ENCODE measurements at regions not wholly inside any gene's neighbourhood (a gene's known extent, or its start where the extent isn't known, plus 50 kb on each side); places are given as distances from the start of the nearest gene placed in this dataset.

DNA sequence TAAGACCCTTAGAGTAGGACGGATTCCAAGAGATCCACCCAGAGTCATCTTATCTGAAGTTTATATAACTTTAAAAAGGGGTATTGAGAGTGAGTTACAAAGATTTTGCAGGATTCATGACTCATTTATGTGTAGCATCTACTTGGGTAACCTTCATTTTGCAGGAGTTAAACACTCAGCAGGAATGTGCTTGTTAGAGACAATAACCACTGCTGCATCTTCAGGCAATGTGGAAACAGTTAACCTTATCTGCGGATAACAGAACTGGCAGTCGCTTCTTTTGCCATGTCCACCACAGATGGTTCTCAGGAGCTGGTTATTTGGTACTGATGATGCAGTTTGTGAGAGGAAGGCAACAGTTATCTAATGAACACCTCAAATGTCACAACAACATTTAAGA, 417.9 kb upstream of the DDI1 start:
- no peak for TF ChIP-seq CTCF (IDR thresholded peaks at IDR 0.05)
- ATAC-seq (no peak), DNase-seq (no peak)
- Histone ChIP-seq H3K9me3 (no peaks in the 10 kb centered on the region), H3K27ac (no peak overlapping the region), H3K4me3 (no peak overlapping the region), H3K27me3 (ENCODE audit: low read depth) (no peaks in the 10 kb centered on the region), H3K4me1 (no peaks in the 10 kb centered on the region), H3K36me3 (no peaks in the 10 kb centered on the region)
- intact Hi-C loops (cut with DNase I): no loop called here

- intact Hi-C loops (cut with DNase I): no loop called here
- no peak for DNase-seq
- H3K27me3 ChIP-seq (ENCODE audit: low read depth): no peaks in the 10 kb centered on the region
- no peak for ATAC-seq
- H3K9me3 ChIP-seq: no peaks in the 10 kb centered on the region
- no peaks in the 10 kb centered on the region for H3K36me3 ChIP-seq
- no peak overlapping the region for H3K27ac ChIP-seq
- no peak for TF ChIP-seq CTCF (IDR thresholded peaks at IDR 0.05)
- H3K4me1 ChIP-seq: no peaks in the 10 kb centered on the region
- H3K4me3 ChIP-seq: no peak overlapping the region
Measured at GRCh38 chr11:103619480-103619879, 417.0 kb upstream of the DDI1 start.

- H3K4me1 ChIP-seq: no peaks in the 10 kb centered on the region
- DNase-seq (no peak), ATAC-seq (no peak)
- no peaks in the 10 kb centered on the region for H3K9me3 ChIP-seq
- no peak overlapping the region for H3K4me3 ChIP-seq
- no peak overlapping the region for H3K27ac ChIP-seq
- intact Hi-C loops (cut with DNase I): no loop called here
- no peaks in the 10 kb centered on the region for H3K27me3 ChIP-seq (ENCODE audit: low read depth)
- no peak for TF ChIP-seq CTCF (IDR thresholded peaks at IDR 0.05)
- no peaks in the 10 kb centered on the region for H3K36me3 ChIP-seq
Measured at GRCh38 chr11:103619938-103620337, 416.5 kb upstream of the DDI1 start.

DNA sequence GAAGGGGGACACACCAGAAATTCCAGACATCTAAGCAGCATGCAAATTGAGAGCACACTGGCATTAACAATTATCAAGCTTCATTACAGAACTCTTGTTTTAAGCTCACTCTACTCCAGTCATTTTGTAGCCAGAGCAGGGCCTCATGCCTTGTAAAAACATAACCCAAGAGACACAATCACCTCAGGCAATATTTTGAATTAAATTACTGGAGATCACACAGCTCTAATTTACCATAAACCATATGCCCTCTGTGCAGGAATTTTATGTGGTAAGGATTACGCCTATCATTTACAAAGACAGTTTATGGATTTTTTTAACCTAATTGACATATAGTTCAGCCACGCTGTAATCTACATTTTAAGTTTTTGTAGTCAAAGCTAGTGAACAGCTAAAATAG, 414.1 kb upstream of the DDI1 start:
- DNase-seq (no peak), ATAC-seq (no peak)
- Histone ChIP-seq H3K27me3 (ENCODE audit: low read depth) (no peaks in the 10 kb centered on the region), H3K36me3 (no peaks in the 10 kb centered on the region), H3K27ac (no peak overlapping the region), H3K4me3 (no peak overlapping the region), H3K4me1 (no peaks in the 10 kb centered on the region), H3K9me3 (no peaks in the 10 kb centered on the region)
- no peak for TF ChIP-seq CTCF (IDR thresholded peaks at IDR 0.05)
- intact Hi-C loops (cut with DNase I): no loop called here

DNA sequence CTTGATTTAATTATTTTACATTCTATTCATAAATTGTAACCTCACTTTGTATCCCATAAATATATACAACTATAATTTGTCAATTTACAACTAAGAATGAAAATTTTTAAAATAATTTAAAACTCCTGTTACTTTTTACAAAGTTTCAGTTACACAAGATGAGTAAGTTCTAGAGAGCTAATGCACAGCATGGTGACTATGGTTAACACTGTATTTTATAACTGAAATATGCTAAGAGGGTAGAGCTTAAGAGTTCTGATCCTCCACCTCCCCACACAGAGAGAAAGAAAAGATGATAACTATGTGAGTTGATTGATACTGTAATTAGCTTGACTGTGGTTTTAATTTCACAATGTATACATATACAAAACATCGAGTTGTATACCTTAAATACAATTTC, 412.5 kb upstream of the DDI1 start:
- DNase-seq (no peak), ATAC-seq (no peak)
- Histone ChIP-seq H3K27me3 (ENCODE audit: low read depth) (no peaks in the 10 kb centered on the region), H3K4me1 (no peaks in the 10 kb centered on the region), H3K9me3 (no peaks in the 10 kb centered on the region), H3K27ac (no peak overlapping the region), H3K36me3 (no peaks in the 10 kb centered on the region), H3K4me3 (no peak overlapping the region)
- no peak for TF ChIP-seq CTCF (IDR thresholded peaks at IDR 0.05)
- intact Hi-C loops (cut with DNase I): no loop called here
